ENCODE measurements at regions not wholly inside any gene's neighbourhood (a gene's known extent, or its start where the extent isn't known, plus 50 kb on each side); places are given as distances from the start of the nearest gene placed in this dataset.

DNA sequence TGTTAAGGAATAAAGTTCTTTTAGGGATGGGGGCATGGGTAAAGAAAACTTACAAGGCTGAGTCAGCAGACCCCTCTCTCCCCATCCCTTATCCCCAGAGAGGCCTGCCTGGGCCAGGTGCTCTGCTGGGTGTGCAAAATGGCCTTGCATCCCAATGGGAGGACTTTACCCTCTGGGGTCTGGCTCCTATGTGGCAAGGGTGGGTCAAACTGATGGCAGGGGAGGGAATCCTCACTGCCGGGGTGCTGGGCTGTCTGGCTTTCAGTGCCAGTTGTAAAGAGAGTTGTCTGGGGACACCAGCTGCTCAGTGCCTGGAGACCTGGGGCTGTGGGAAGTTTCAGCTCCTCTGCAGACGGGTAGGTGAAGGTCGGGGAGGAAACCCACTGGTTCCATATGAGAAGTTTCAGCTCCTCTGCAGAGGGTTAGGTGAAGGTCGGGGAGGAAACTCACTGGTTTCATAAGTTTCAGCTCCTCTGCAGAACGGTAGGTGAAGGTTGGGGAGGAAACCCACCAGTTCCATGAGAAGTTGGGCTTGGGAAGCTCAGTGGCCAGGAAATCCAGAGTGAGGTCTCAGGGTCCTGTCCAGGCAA, 127.2 kb upstream of the PODXL start:
- TF ChIP-seq, protein P1, sequence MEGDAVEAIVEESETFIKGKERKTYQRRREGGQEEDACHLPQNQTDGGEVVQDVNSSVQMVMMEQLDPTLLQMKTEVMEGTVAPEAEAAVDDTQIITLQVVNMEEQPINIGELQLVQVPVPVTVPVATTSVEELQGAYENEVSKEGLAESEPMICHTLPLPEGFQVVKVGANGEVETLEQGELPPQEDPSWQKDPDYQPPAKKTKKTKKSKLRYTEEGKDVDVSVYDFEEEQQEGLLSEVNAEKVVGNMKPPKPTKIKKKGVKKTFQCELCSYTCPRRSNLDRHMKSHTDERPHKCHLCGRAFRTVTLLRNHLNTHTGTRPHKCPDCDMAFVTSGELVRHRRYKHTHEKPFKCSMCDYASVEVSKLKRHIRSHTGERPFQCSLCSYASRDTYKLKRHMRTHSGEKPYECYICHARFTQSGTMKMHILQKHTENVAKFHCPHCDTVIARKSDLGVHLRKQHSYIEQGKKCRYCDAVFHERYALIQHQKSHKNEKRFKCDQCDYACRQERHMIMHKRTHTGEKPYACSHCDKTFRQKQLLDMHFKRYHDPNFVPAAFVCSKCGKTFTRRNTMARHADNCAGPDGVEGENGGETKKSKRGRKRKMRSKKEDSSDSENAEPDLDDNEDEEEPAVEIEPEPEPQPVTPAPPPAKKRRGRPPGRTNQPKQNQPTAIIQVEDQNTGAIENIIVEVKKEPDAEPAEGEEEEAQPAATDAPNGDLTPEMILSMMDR (IDR thresholded peaks at IDR 0.05; ENCODE audit: borderline replicate concordance, extremely low read depth, low read length, poor library complexity, severe bottlenecking), result no peak
- no peak for TF ChIP-seq EZH2 (IDR thresholded peaks at IDR 0.05; ENCODE audit: borderline replicate concordance, low read depth, low read length, severe bottlenecking)
